Esophagus muscularis mucosa (tissue), 4 donors: ENCODE measurements at regions not wholly inside any gene's neighbourhood (a gene's known extent, or its start where the extent isn't known, plus 50 kb on each side); places are given as distances from the start of the nearest gene placed in this dataset.

Experiments
- EP300 ChIP-seq: sonication (generic); formaldehyde crosslinking; IDR thresholded peaks from one replicate; pipeline ENCODE4 v1.6.1; 2017; ENCODE audit warnings: antibody characterized with exemption
- POLR2A ChIP-seq: fragments of 450-650 bp; IDR thresholded peaks from one replicate; pipeline ENCODE4 v1.6.1; 2017; ENCODE audit warnings: antibody characterized with exemption, moderate library complexity, mild to moderate bottlenecking, low read depth
- POLR2AphosphoS5 ChIP-seq, 2 donors: sonication (generic); formaldehyde crosslinking; IDR thresholded peaks; one replicate each; pipeline ENCODE4 v1.6.1; 2017; ENCODE audit warnings: antibody characterized with exemption in 2 of 2
- TF ChIP-seq, protein P1 (sequence below), 3 experiments: fragments of 200-600 bp in 2 of 3; fragments of 450-650 bp in 1 of 3; sonication (generic) in 2 of 3; IDR thresholded peaks; one replicate each; pipeline ENCODE4 v1.5.1; 2017 to 2019; ENCODE audit warnings: antibody characterized with exemption in 3 of 3, mild to moderate bottlenecking in 2 of 3, moderate library complexity in 1 of 3

DNA sequence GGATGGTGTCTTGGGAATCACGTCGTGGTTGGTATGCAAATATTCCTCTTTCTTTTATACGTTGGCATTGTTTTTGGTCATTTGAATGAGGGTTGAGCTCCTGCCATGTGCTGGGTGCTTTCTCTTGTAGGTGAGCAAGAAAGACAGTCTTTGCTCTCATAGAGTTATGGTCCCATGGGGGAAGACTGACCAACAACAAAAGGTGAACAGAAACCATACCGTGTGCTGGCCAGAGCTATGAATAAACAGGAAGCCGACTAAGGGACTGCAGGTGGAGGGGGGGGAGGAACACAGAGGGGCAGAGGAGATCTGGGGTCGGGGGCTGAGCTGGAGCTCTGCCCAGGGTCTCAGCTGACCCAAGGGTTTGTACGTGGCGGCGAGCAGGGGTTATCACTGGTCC, 245.3 kb downstream of the CTTN start:
- TF ChIP-seq, protein P1, sequence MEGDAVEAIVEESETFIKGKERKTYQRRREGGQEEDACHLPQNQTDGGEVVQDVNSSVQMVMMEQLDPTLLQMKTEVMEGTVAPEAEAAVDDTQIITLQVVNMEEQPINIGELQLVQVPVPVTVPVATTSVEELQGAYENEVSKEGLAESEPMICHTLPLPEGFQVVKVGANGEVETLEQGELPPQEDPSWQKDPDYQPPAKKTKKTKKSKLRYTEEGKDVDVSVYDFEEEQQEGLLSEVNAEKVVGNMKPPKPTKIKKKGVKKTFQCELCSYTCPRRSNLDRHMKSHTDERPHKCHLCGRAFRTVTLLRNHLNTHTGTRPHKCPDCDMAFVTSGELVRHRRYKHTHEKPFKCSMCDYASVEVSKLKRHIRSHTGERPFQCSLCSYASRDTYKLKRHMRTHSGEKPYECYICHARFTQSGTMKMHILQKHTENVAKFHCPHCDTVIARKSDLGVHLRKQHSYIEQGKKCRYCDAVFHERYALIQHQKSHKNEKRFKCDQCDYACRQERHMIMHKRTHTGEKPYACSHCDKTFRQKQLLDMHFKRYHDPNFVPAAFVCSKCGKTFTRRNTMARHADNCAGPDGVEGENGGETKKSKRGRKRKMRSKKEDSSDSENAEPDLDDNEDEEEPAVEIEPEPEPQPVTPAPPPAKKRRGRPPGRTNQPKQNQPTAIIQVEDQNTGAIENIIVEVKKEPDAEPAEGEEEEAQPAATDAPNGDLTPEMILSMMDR (IDR thresholded peaks at IDR 0.05), result no peak
- no peak for TF ChIP-seq EP300
- no peak for TF ChIP-seq POLR2AphosphoS5 (IDR thresholded peaks at IDR 0.05)
- no peak for TF ChIP-seq POLR2A
